ENCODE measurements at regions not wholly inside any gene's neighbourhood (a gene's known extent, or its start where the extent isn't known, plus 50 kb on each side); places are given as distances from the start of the nearest gene placed in this dataset.

GRCh38 chr17:79203016-79203415 is 128.4 kb downstream of the ENGASE start:
- DNase-seq (ENCODE audit: low spot score in 2 of 2): no peak
- intact Hi-C loops (cut with DNase I; ENCODE audit: low total_unique reads): no loop called here
- WGBS, 2 donors: 69 to 79% methylated on average over 5 of the region's 9 CpGs
- TF ChIP-seq POLR2A (IDR thresholded peaks at IDR 0.05) (no peak), CTCF (IDR thresholded peaks at IDR 0.05) (no peak)
- H3K4me3 ChIP-seq (ENCODE audit: low read depth, poor library complexity, severe bottlenecking): no peak overlapping the region

- DNase-seq (ENCODE audit: low spot score in 2 of 2): no peak
- no peak overlapping the region for H3K4me3 ChIP-seq (ENCODE audit: low read depth, poor library complexity, severe bottlenecking)
- 33 to 37% methylated on average over 12 of the region's 12 CpGs for WGBS, 2 donors
- intact Hi-C loops (cut with DNase I; ENCODE audit: low total_unique reads): no loop called here
- TF ChIP-seq CTCF (IDR thresholded peaks at IDR 0.05) (no peak), POLR2A (IDR thresholded peaks at IDR 0.05) (no peak)
These were observed 127.9 kb downstream of the ENGASE start for GRCh38 chr17:79202480-79202879.

- intact Hi-C loops (cut with DNase I; ENCODE audit: low total_unique reads): no loop called here
- TF ChIP-seq POLR2A (IDR thresholded peaks at IDR 0.05) (no peak), CTCF (IDR thresholded peaks at IDR 0.05) (no peak)
- 51 to 57% methylated on average over 14 to 15 of the region's 15 CpGs for WGBS, 2 donors
- no peak for DNase-seq (ENCODE audit: low spot score in 2 of 2)
- H3K4me3 ChIP-seq (ENCODE audit: low read depth, poor library complexity, severe bottlenecking): no peak overlapping the region
These were observed 127.1 kb downstream of the ENGASE start for GRCh38 chr17:79201536-79202227.

- TF ChIP-seq CTCF (IDR thresholded peaks at IDR 0.05): no peak
- TF ChIP-seq POLR2A (IDR thresholded peaks at IDR 0.05): no peak
- H3K4me3 ChIP-seq (ENCODE audit: low read depth, poor library complexity, severe bottlenecking): no peak overlapping the region
- 22 to 31% methylated on average over 6 of the region's 6 CpGs for WGBS, 2 donors
- DNase-seq (ENCODE audit: low spot score in 2 of 2): no peak
- intact Hi-C loops (cut with DNase I; ENCODE audit: low total_unique reads): no loop called here
These were observed 126.5 kb downstream of the ENGASE start for GRCh38 chr17:79201119-79201518.

GRCh38 chr17:79196913-79197312 is 122.3 kb downstream of the ENGASE start:
- no peak for TF ChIP-seq POLR2A (IDR thresholded peaks at IDR 0.05)
- no peak for TF ChIP-seq CTCF (IDR thresholded peaks at IDR 0.05)
- WGBS, 2 donors: 76 to 84% methylated on average over 9 of the region's 10 CpGs
- H3K4me3 ChIP-seq (ENCODE audit: low read depth, poor library complexity, severe bottlenecking): no peak overlapping the region
- intact Hi-C loops (cut with DNase I; ENCODE audit: low total_unique reads): no loop called here
- DNase-seq (ENCODE audit: low spot score in 2 of 2): no peak
